ENCODE measurements at regions not wholly inside any gene's neighbourhood (a gene's known extent, or its start where the extent isn't known, plus 50 kb on each side); places are given as distances from the start of the nearest gene placed in this dataset.

GRCh38 chr20:40192529-40192928, 496.5 kb downstream of the MAFB start:
- H3K9ac ChIP-seq (ENCODE audit: low read length in 5 of 5): no peak overlapping the region
- H3K27me3 ChIP-seq (ENCODE audit: control insufficient read depth in 5 of 5, insufficient read depth in 4 of 5, low read length in 5 of 5): no peaks in the 10 kb centered on the region
- no peak overlapping the region for H3K4me3 ChIP-seq (ENCODE audit: low read depth in 1 of 5, low read length in 5 of 5)
- no peaks in the 10 kb centered on the region for H3K36me3 ChIP-seq (ENCODE audit: control insufficient read depth in 5 of 5, insufficient read depth in 5 of 5, low read length in 5 of 5)
- H3K4me1 ChIP-seq (ENCODE audit: control insufficient read depth in 5 of 5, insufficient read depth in 5 of 5, low read length in 5 of 5): peaks cover 0 to 14% (median 7%) of the 10 kb centered on the region in 5 donors
- no peaks in the 10 kb centered on the region for H3K9me3 ChIP-seq (ENCODE audit: control insufficient read depth in 5 of 5, low read length in 5 of 5)
- no peak overlapping the region for H3K27ac ChIP-seq (ENCODE audit: low read depth, low read length)

- no peaks in the 10 kb centered on the region for H3K9me3 ChIP-seq (ENCODE audit: control insufficient read depth in 5 of 5, low read length in 5 of 5)
- peaks cover 0 to 14% (median 5%) of the 10 kb centered on the region in 5 donors for H3K4me1 ChIP-seq (ENCODE audit: control insufficient read depth in 5 of 5, insufficient read depth in 5 of 5, low read length in 5 of 5)
- no peak overlapping the region for H3K4me3 ChIP-seq (ENCODE audit: low read depth in 1 of 5, low read length in 5 of 5)
- H3K9ac ChIP-seq (ENCODE audit: low read length in 5 of 5): no peak overlapping the region
- H3K36me3 ChIP-seq (ENCODE audit: control insufficient read depth in 5 of 5, insufficient read depth in 5 of 5, low read length in 5 of 5): no peaks in the 10 kb centered on the region
- H3K27me3 ChIP-seq (ENCODE audit: control insufficient read depth in 5 of 5, insufficient read depth in 4 of 5, low read length in 5 of 5): no peaks in the 10 kb centered on the region
- H3K27ac ChIP-seq (ENCODE audit: low read depth, low read length): no peak overlapping the region
Measured at GRCh38 chr20:40192081-40192480, 497.0 kb downstream of the MAFB start.

GRCh38 chr20:40191573-40191972, 497.5 kb downstream of the MAFB start:
- no peaks in the 10 kb centered on the region for H3K9me3 ChIP-seq (ENCODE audit: control insufficient read depth in 5 of 5, low read length in 5 of 5)
- peaks cover 0 to 14% (median 5%) of the 10 kb centered on the region in 5 donors for H3K4me1 ChIP-seq (ENCODE audit: control insufficient read depth in 5 of 5, insufficient read depth in 5 of 5, low read length in 5 of 5)
- H3K27me3 ChIP-seq (ENCODE audit: control insufficient read depth in 5 of 5, insufficient read depth in 4 of 5, low read length in 5 of 5): no peaks in the 10 kb centered on the region
- H3K27ac ChIP-seq (ENCODE audit: low read depth, low read length): no peak overlapping the region
- no peak overlapping the region for H3K4me3 ChIP-seq (ENCODE audit: low read depth in 1 of 5, low read length in 5 of 5)
- no peaks in the 10 kb centered on the region for H3K36me3 ChIP-seq (ENCODE audit: control insufficient read depth in 5 of 5, insufficient read depth in 5 of 5, low read length in 5 of 5)
- no peak overlapping the region for H3K9ac ChIP-seq (ENCODE audit: low read length in 5 of 5)

GRCh38 chr20:40189621-40190020, 499.4 kb downstream of the MAFB start:
- H3K9ac ChIP-seq (ENCODE audit: low read length in 5 of 5): no peak overlapping the region
- H3K9me3 ChIP-seq (ENCODE audit: control insufficient read depth in 5 of 5, low read length in 5 of 5): no peaks in the 10 kb centered on the region
- H3K4me1 ChIP-seq (ENCODE audit: control insufficient read depth in 5 of 5, insufficient read depth in 5 of 5, low read length in 5 of 5): peaks cover 0 to 14% (median 5%) of the 10 kb centered on the region in 5 donors
- no peak overlapping the region for H3K27ac ChIP-seq (ENCODE audit: low read depth, low read length)
- no peaks in the 10 kb centered on the region for H3K27me3 ChIP-seq (ENCODE audit: control insufficient read depth in 5 of 5, insufficient read depth in 4 of 5, low read length in 5 of 5)
- H3K36me3 ChIP-seq (ENCODE audit: control insufficient read depth in 5 of 5, insufficient read depth in 5 of 5, low read length in 5 of 5): no peaks in the 10 kb centered on the region
- no peak overlapping the region for H3K4me3 ChIP-seq (ENCODE audit: low read depth in 1 of 5, low read length in 5 of 5)

- Histone ChIP-seq H3K27me3 (ENCODE audit: control insufficient read depth in 5 of 5, insufficient read depth in 4 of 5, low read length in 5 of 5) (no peaks in the 10 kb centered on the region), H3K27ac (ENCODE audit: low read depth, low read length) (no peak overlapping the region), H3K4me1 (ENCODE audit: control insufficient read depth in 5 of 5, insufficient read depth in 5 of 5, low read length in 5 of 5) (peaks cover 0 to 14% (median 5%) of the 10 kb centered on the region in 5 donors), H3K9ac (ENCODE audit: low read length in 5 of 5) (no peak overlapping the region), H3K9me3 (ENCODE audit: control insufficient read depth in 5 of 5, low read length in 5 of 5) (no peaks in the 10 kb centered on the region), H3K4me3 (ENCODE audit: low read depth in 1 of 5, low read length in 5 of 5) (no peak overlapping the region), H3K36me3 (ENCODE audit: control insufficient read depth in 5 of 5, insufficient read depth in 5 of 5, low read length in 5 of 5) (no peaks in the 10 kb centered on the region)
Measured at GRCh38 chr20:40188319-40188718, 500.7 kb downstream of the MAFB start.

GRCh38 chr20:40186826-40187225, 502.2 kb downstream of the MAFB start:
- no peak overlapping the region for H3K4me3 ChIP-seq (ENCODE audit: low read depth in 1 of 5, low read length in 5 of 5)
- H3K9ac ChIP-seq (ENCODE audit: low read length in 5 of 5): no peak overlapping the region
- no peak overlapping the region for H3K27ac ChIP-seq (ENCODE audit: low read depth, low read length)

GRCh38 chr20:40181676-40182075, 507.4 kb downstream of the MAFB start:
- Histone ChIP-seq H3K27ac (ENCODE audit: low read depth, low read length) (no peak overlapping the region), H3K4me1 (ENCODE audit: control insufficient read depth in 5 of 5, insufficient read depth in 5 of 5, low read length in 5 of 5) (no peaks in the 10 kb centered on the region), H3K27me3 (ENCODE audit: control insufficient read depth in 5 of 5, insufficient read depth in 4 of 5, low read length in 5 of 5) (no peaks in the 10 kb centered on the region), H3K9ac (ENCODE audit: low read length in 5 of 5) (no peak overlapping the region), H3K4me3 (ENCODE audit: low read depth in 1 of 5, low read length in 5 of 5) (no peak overlapping the region), H3K9me3 (ENCODE audit: control insufficient read depth in 5 of 5, low read length in 5 of 5) (no peaks in the 10 kb centered on the region), H3K36me3 (ENCODE audit: control insufficient read depth in 5 of 5, insufficient read depth in 5 of 5, low read length in 5 of 5) (no peaks in the 10 kb centered on the region)

More at GRCh38 chr20:40186826-40187225, 502.2 kb downstream of the MAFB start:
- Histone ChIP-seq H3K27me3 (ENCODE audit: control insufficient read depth in 5 of 5, insufficient read depth in 4 of 5, low read length in 5 of 5) (no peaks in the 10 kb centered on the region), H3K9me3 (ENCODE audit: control insufficient read depth in 5 of 5, low read length in 5 of 5) (no peaks in the 10 kb centered on the region), H3K4me1 (ENCODE audit: control insufficient read depth in 5 of 5, insufficient read depth in 5 of 5, low read length in 5 of 5) (peaks cover 0 to 10% (median 4%) of the 10 kb centered on the region in 5 donors), H3K36me3 (ENCODE audit: control insufficient read depth in 5 of 5, insufficient read depth in 5 of 5, low read length in 5 of 5) (no peaks in the 10 kb centered on the region)

- no peak overlapping the region for H3K4me3 ChIP-seq (ENCODE audit: low read depth in 1 of 5, low read length in 5 of 5)
- no peaks in the 10 kb centered on the region for H3K4me1 ChIP-seq (ENCODE audit: control insufficient read depth in 5 of 5, insufficient read depth in 5 of 5, low read length in 5 of 5)
- H3K27me3 ChIP-seq (ENCODE audit: control insufficient read depth in 5 of 5, insufficient read depth in 4 of 5, low read length in 5 of 5): no peaks in the 10 kb centered on the region
- no peaks in the 10 kb centered on the region for H3K9me3 ChIP-seq (ENCODE audit: control insufficient read depth in 5 of 5, low read length in 5 of 5)
- no peak overlapping the region for H3K9ac ChIP-seq (ENCODE audit: low read length in 5 of 5)
- H3K36me3 ChIP-seq (ENCODE audit: control insufficient read depth in 5 of 5, insufficient read depth in 5 of 5, low read length in 5 of 5): no peaks in the 10 kb centered on the region
- H3K27ac ChIP-seq (ENCODE audit: low read depth, low read length): no peak overlapping the region
Measured at GRCh38 chr20:40176098-40176841, 512.8 kb downstream of the MAFB start.

- H3K4me1 ChIP-seq (ENCODE audit: control insufficient read depth in 5 of 5, insufficient read depth in 5 of 5, low read length in 5 of 5): no peaks in the 10 kb centered on the region
- no peaks in the 10 kb centered on the region for H3K36me3 ChIP-seq (ENCODE audit: control insufficient read depth in 5 of 5, insufficient read depth in 5 of 5, low read length in 5 of 5)
- H3K27me3 ChIP-seq (ENCODE audit: control insufficient read depth in 5 of 5, insufficient read depth in 4 of 5, low read length in 5 of 5): no peaks in the 10 kb centered on the region
- no peak overlapping the region for H3K9ac ChIP-seq (ENCODE audit: low read length in 5 of 5)
- no peak overlapping the region for H3K4me3 ChIP-seq (ENCODE audit: low read depth in 1 of 5, low read length in 5 of 5)
- H3K27ac ChIP-seq (ENCODE audit: low read depth, low read length): no peak overlapping the region
- no peaks in the 10 kb centered on the region for H3K9me3 ChIP-seq (ENCODE audit: control insufficient read depth in 5 of 5, low read length in 5 of 5)
Measured at GRCh38 chr20:40175296-40175695, 513.7 kb downstream of the MAFB start.

GRCh38 chr20:40173872-40174271, 515.2 kb downstream of the MAFB start:
- Histone ChIP-seq H3K27ac (ENCODE audit: low read depth, low read length) (no peak overlapping the region), H3K4me1 (ENCODE audit: control insufficient read depth in 5 of 5, insufficient read depth in 5 of 5, low read length in 5 of 5) (no peaks in the 10 kb centered on the region), H3K4me3 (ENCODE audit: low read depth in 1 of 5, low read length in 5 of 5) (no peak overlapping the region), H3K9ac (ENCODE audit: low read length in 5 of 5) (no peak overlapping the region), H3K36me3 (ENCODE audit: control insufficient read depth in 5 of 5, insufficient read depth in 5 of 5, low read length in 5 of 5) (no peaks in the 10 kb centered on the region), H3K9me3 (ENCODE audit: control insufficient read depth in 5 of 5, low read length in 5 of 5) (no peaks in the 10 kb centered on the region), H3K27me3 (ENCODE audit: control insufficient read depth in 5 of 5, insufficient read depth in 4 of 5, low read length in 5 of 5) (no peaks in the 10 kb centered on the region)

Data from subcutaneous abdominal adipose tissue (tissue), 5 donors.